Astrocyte (in vitro differentiated cells and primary cell): ENCODE measurements at regions not wholly inside any gene's neighbourhood (a gene's known extent, or its start where the extent isn't known, plus 50 kb on each side); places are given as distances from the start of the nearest gene placed in this dataset.

Source experiments
- DNase-seq: peaks from one replicate; pipeline ENCODE4 v3.0.0-alpha.2; 2010; ENCODE audit warnings: low read depth
- FAIRE-seq: peaks from 2 replicates; lab custom pipeline; 2011; peaks lifted over from hg19 to GRCh38; lab: Jason Lieb, UNC
- H2AFZ ChIP-seq: 2 replicates; pipeline ENCODE4 v1.6.0; 2012; ENCODE audit warnings: low read depth, low read length, inconsistent platforms
- H3K27ac ChIP-seq: 2 replicates; pipeline ENCODE4 v1.5.1; 2011; ENCODE audit warnings: low read depth, low read length, inconsistent platforms
- H3K27me3 ChIP-seq: 2 replicates; pipeline ENCODE4 v1.6.0; 2011; ENCODE audit warnings: low read length, inconsistent platforms; ENCODE audit not compliant: insufficient read depth
- H3K36me3 ChIP-seq: 2 replicates; pipeline ENCODE4 v1.5.1; 2011; ENCODE audit warnings: low read length, inconsistent platforms; ENCODE audit not compliant: insufficient read depth
- H3K4me1 ChIP-seq: 2 replicates; pipeline ENCODE4 v1.5.1; 2011; ENCODE audit warnings: low read length, inconsistent platforms; ENCODE audit not compliant: insufficient read depth
- H3K4me2 ChIP-seq: 2 replicates; pipeline ENCODE4 v1.6.0; 2012; ENCODE audit warnings: low read length, inconsistent platforms
- H3K4me3 ChIP-seq: 2 replicates; pipeline ENCODE4 v1.5.1; 2011; ENCODE audit warnings: low read depth, mild to moderate bottlenecking, low read length, inconsistent platforms; ENCODE audit not compliant: insufficient read depth
- H3K79me2 ChIP-seq: 2 replicates; pipeline ENCODE4 v1.6.0; 2012; ENCODE audit warnings: mild to moderate bottlenecking, low read length, inconsistent platforms; ENCODE audit not compliant: insufficient read depth
- H3K9ac ChIP-seq: 2 replicates; pipeline ENCODE4 v1.6.0; 2012; ENCODE audit warnings: mild to moderate bottlenecking, low read length, inconsistent platforms
- H3K9me3 ChIP-seq: 2 replicates; pipeline ENCODE4 v1.5.1; 2012; ENCODE audit warnings: low read depth, mild to moderate bottlenecking, low read length, inconsistent platforms; ENCODE audit not compliant: insufficient read depth
- H4K20me1 ChIP-seq: 2 replicates; pipeline ENCODE4 v1.6.0; 2012; ENCODE audit warnings: low read length, inconsistent platforms; ENCODE audit not compliant: insufficient read depth
- H3K27ac Mint-ChIP-seq: one replicate; pipeline ENCODE4 v1.8.0; 2021; ENCODE audit warnings: mild to moderate bottlenecking, mixed read lengths; ENCODE audit not compliant: unreplicated experiment
- H3K27me3 Mint-ChIP-seq: one replicate; pipeline ENCODE4 v1.8.0; 2021; ENCODE audit warnings: low read depth, mixed read lengths; ENCODE audit not compliant: unreplicated experiment
- H3K36me3 Mint-ChIP-seq: one replicate; pipeline ENCODE4 v1.8.0; 2021; ENCODE audit warnings: low read depth, mixed read lengths; ENCODE audit not compliant: unreplicated experiment
- H3K4me1 Mint-ChIP-seq: one replicate; pipeline ENCODE4 v1.8.0; 2021; ENCODE audit warnings: low read depth, mixed read lengths; ENCODE audit not compliant: unreplicated experiment
- H3K4me3 Mint-ChIP-seq: one replicate; pipeline ENCODE4 v1.8.0; 2021; ENCODE audit warnings: mild to moderate bottlenecking, moderate library complexity, mixed read lengths; ENCODE audit not compliant: unreplicated experiment
- H3K9me3 Mint-ChIP-seq: one replicate; pipeline ENCODE4 v1.8.0; 2021; ENCODE audit warnings: mild to moderate bottlenecking, mixed read lengths; ENCODE audit not compliant: unreplicated experiment
- CTCF ChIP-seq: IDR thresholded peaks from 2 replicates; pipeline ENCODE4 v1.5.1; 2011; ENCODE audit warnings: low read depth, mild to moderate bottlenecking, inconsistent platforms, low read length, moderate library complexity; ENCODE audit not compliant: insufficient read depth
- EZH2 ChIP-seq: IDR thresholded peaks from 2 replicates; pipeline ENCODE4 v1.6.1; 2012; ENCODE audit warnings: mild to moderate bottlenecking, low read length, inconsistent platforms; ENCODE audit not compliant: insufficient read depth

GRCh38 chr2:21326152-21326551, 202.4 kb downstream of the TDRD15 start:
- Mint-ChIP-seq H3K9me3 (no peaks in the 10 kb centered on the region), H3K4me3 (no peak overlapping the region), H3K36me3 (no peaks in the 10 kb centered on the region), H3K27ac (no peak overlapping the region), H3K27me3 (no peaks in the 10 kb centered on the region), H3K4me1 (peaks cover 8% of the 10 kb centered on the region)
- H3K36me3 ChIP-seq = no peaks in the 10 kb centered on the region
- H3K27ac ChIP-seq = no peak overlapping the region
- TF ChIP-seq CTCF = no peak
- TF ChIP-seq EZH2 = no peak
- no peaks in the 10 kb centered on the region for H4K20me1 ChIP-seq
- H3K4me2 ChIP-seq = no peak overlapping the region
- no peaks in the 10 kb centered on the region for H3K27me3 ChIP-seq
- DNase-seq = no peak
- no peaks in the 10 kb centered on the region for H3K4me1 ChIP-seq
- FAIRE-seq = no peak
- no peak overlapping the region for H3K9ac ChIP-seq
- H3K79me2 ChIP-seq = no peaks in the 10 kb centered on the region
- no peak overlapping the region for H3K4me3 ChIP-seq
- H3K9me3 ChIP-seq = no peaks in the 10 kb centered on the region
- H2AFZ ChIP-seq = no peak overlapping the region

GRCh38 chr2:21328177-21328576, 204.4 kb downstream of the TDRD15 start:
- Histone ChIP-seq H2AFZ (no peak overlapping the region), H3K36me3 (no peaks in the 10 kb centered on the region), H3K9me3 (no peaks in the 10 kb centered on the region), H3K4me2 (no peak overlapping the region), H3K27ac (no peak overlapping the region), H4K20me1 (no peaks in the 10 kb centered on the region), H3K4me3 (no peak overlapping the region), H3K9ac (no peak overlapping the region), H3K79me2 (no peaks in the 10 kb centered on the region), H3K27me3 (no peaks in the 10 kb centered on the region), H3K4me1 (no peaks in the 10 kb centered on the region)
- H3K9me3 Mint-ChIP-seq = no peaks in the 10 kb centered on the region
- FAIRE-seq = no peak
- no peak overlapping the region for H3K4me3 Mint-ChIP-seq
- DNase-seq = no peak
- TF ChIP-seq EZH2 (no peak), CTCF (no peak)
- H3K27ac Mint-ChIP-seq = no peak overlapping the region
- peaks cover under 1% of the 10 kb centered on the region for H3K27me3 Mint-ChIP-seq
- H3K36me3 Mint-ChIP-seq = no peaks in the 10 kb centered on the region
- H3K4me1 Mint-ChIP-seq = peaks cover 13% of the 10 kb centered on the region

- Mint-ChIP-seq H3K9me3 (peaks cover 4% of the 10 kb centered on the region), H3K27ac (no peak overlapping the region), H3K4me3 (no peak overlapping the region), H3K27me3 (peaks cover 2% of the 10 kb centered on the region), H3K4me1 (peaks cover 13% of the 10 kb centered on the region), H3K36me3 (no peaks in the 10 kb centered on the region)
- Histone ChIP-seq H3K4me3 (no peak overlapping the region), H3K9me3 (no peaks in the 10 kb centered on the region), H2AFZ (no peak overlapping the region), H4K20me1 (no peaks in the 10 kb centered on the region), H3K4me2 (no peak overlapping the region), H3K9ac (no peak overlapping the region), H3K27me3 (no peaks in the 10 kb centered on the region), H3K36me3 (no peaks in the 10 kb centered on the region), H3K27ac (no peak overlapping the region), H3K4me1 (no peaks in the 10 kb centered on the region), H3K79me2 (no peaks in the 10 kb centered on the region)
- TF ChIP-seq CTCF = no peak
- TF ChIP-seq EZH2 = no peak
- no peak for DNase-seq
- FAIRE-seq = no peak
These were observed 207.1 kb downstream of the TDRD15 start for GRCh38 chr2:21330786-21331391.
